ENCODE measurements at regions not wholly inside any gene's neighbourhood (a gene's known extent, or its start where the extent isn't known, plus 50 kb on each side); places are given as distances from the start of the nearest gene placed in this dataset.

- Histone ChIP-seq H3K9me3 (ENCODE audit: low read length) (no peaks in the 10 kb centered on the region), H3K27ac (ENCODE audit: low read depth, low read length, poor library complexity, severe bottlenecking) (no peak overlapping the region), H3K36me3 (ENCODE audit: insufficient read depth, low read length) (no peaks in the 10 kb centered on the region), H3K4me1 (ENCODE audit: insufficient read depth, low read length, poor library complexity, severe bottlenecking) (no peaks in the 10 kb centered on the region), H3K9me2 (ENCODE audit: insufficient read depth, low read length) (no peaks in the 10 kb centered on the region), H3K79me2 (ENCODE audit: insufficient read depth, low read depth, low read length) (no peaks in the 10 kb centered on the region), H3K4me2 (ENCODE audit: low read length) (no peak overlapping the region), H3K4me3 (ENCODE audit: low read depth, low read length, poor library complexity, severe bottlenecking) (no peak overlapping the region), H4K20me1 (ENCODE audit: insufficient read depth, low read length) (no peaks in the 10 kb centered on the region), H2AFZ (ENCODE audit: low read length) (no peak overlapping the region)
- DNase-seq (ENCODE audit: low spot score), result no peak
- BruUV-seq (replicated peaks), result no TSS peak
- intact Hi-C loops (cut with micrococcal nuclease; ENCODE audit: unreplicated experiment), result loop anchor here (2.0 to 5.0 kb wide), 2 partner anchors 133 to 521 kb away; no protein-coding TSS in a partner anchor
- TF ChIP-seq CTCF (conservative IDR thresholded peaks at IDR 0.05; ENCODE audit: low read length) (no peak), EZH2phosphoT487 (IDR thresholded peaks at IDR 0.05; ENCODE audit: borderline replicate concordance, low read depth, low read length) (no peak)
- ChIA-PET CTCF (ENCODE audit: unreplicated experiment) (no interaction called here), POLR2A (no interaction called here)
Measured at GRCh38 chr5:86881493-86882090, 263.9 kb downstream of the COX7C start.

GRCh38 chr5:86884608-86885007, 266.9 kb downstream of the COX7C start:
- no peaks in the 10 kb centered on the region for H3K9me2 ChIP-seq (ENCODE audit: insufficient read depth, low read length)
- TF ChIP-seq CTCF (conservative IDR thresholded peaks at IDR 0.05; ENCODE audit: low read length) (no peak), EZH2phosphoT487 (IDR thresholded peaks at IDR 0.05; ENCODE audit: borderline replicate concordance, low read depth, low read length) (no peak)
- H3K4me3 ChIP-seq (ENCODE audit: low read depth, low read length, poor library complexity, severe bottlenecking), result no peak overlapping the region
- no peak overlapping the region for H2AFZ ChIP-seq (ENCODE audit: low read length)
- no peaks in the 10 kb centered on the region for H4K20me1 ChIP-seq (ENCODE audit: insufficient read depth, low read length)
- no peaks in the 10 kb centered on the region for H3K4me1 ChIP-seq (ENCODE audit: insufficient read depth, low read length, poor library complexity, severe bottlenecking)
- POLR2A ChIA-PET, result interaction anchor here (0.7 kb wide), 1 partner anchor 465 kb away, joined by 3 read pairs; no protein-coding TSS in a partner anchor
- no TSS peak for BruUV-seq (replicated peaks)
- no peak overlapping the region for H3K27ac ChIP-seq (ENCODE audit: low read depth, low read length, poor library complexity, severe bottlenecking)
- intact Hi-C loops (cut with micrococcal nuclease; ENCODE audit: unreplicated experiment), result loop anchor here (5.0 kb wide), 1 partner anchor 518 kb away; no protein-coding TSS in a partner anchor
- no peak for DNase-seq (ENCODE audit: low spot score)
- H3K36me3 ChIP-seq (ENCODE audit: insufficient read depth, low read length), result no peaks in the 10 kb centered on the region
- CTCF ChIA-PET (ENCODE audit: unreplicated experiment), result no interaction called here
- H3K4me2 ChIP-seq (ENCODE audit: low read length), result no peak overlapping the region
- H3K79me2 ChIP-seq (ENCODE audit: insufficient read depth, low read depth, low read length), result no peaks in the 10 kb centered on the region
- H3K9me3 ChIP-seq (ENCODE audit: low read length), result no peaks in the 10 kb centered on the region

GRCh38 chr5:86885011-86885410, 267.3 kb downstream of the COX7C start:
- Histone ChIP-seq H3K79me2 (ENCODE audit: insufficient read depth, low read depth, low read length) (no peaks in the 10 kb centered on the region), H3K27ac (ENCODE audit: low read depth, low read length, poor library complexity, severe bottlenecking) (no peak overlapping the region), H2AFZ (ENCODE audit: low read length) (no peak overlapping the region), H3K9me3 (ENCODE audit: low read length) (no peaks in the 10 kb centered on the region), H3K4me3 (ENCODE audit: low read depth, low read length, poor library complexity, severe bottlenecking) (no peak overlapping the region), H3K4me1 (ENCODE audit: insufficient read depth, low read length, poor library complexity, severe bottlenecking) (no peaks in the 10 kb centered on the region), H3K4me2 (ENCODE audit: low read length) (no peak overlapping the region), H4K20me1 (ENCODE audit: insufficient read depth, low read length) (no peaks in the 10 kb centered on the region), H3K9me2 (ENCODE audit: insufficient read depth, low read length) (no peaks in the 10 kb centered on the region), H3K36me3 (ENCODE audit: insufficient read depth, low read length) (no peaks in the 10 kb centered on the region)
- DNase-seq (ENCODE audit: low spot score), result no peak
- no peak for TF ChIP-seq EZH2phosphoT487 (IDR thresholded peaks at IDR 0.05; ENCODE audit: borderline replicate concordance, low read depth, low read length)
- POLR2A ChIA-PET, result no interaction called here
- CTCF ChIA-PET (ENCODE audit: unreplicated experiment), result no interaction called here
- intact Hi-C loops (cut with micrococcal nuclease; ENCODE audit: unreplicated experiment), result no loop called here
- no TSS peak for BruUV-seq (replicated peaks)

Measured in OCI-LY7 (cell line).